HepG2 (cell line): ENCODE measurements at regions not wholly inside any gene's neighbourhood (a gene's known extent, or its start where the extent isn't known, plus 50 kb on each side); places are given as distances from the start of the nearest gene placed in this dataset.

Source experiments
- ATAC-seq: fragments of 200-7000 bp; cut with Tn5 transposase; 3 replicates; pipeline ENCODE4 v1.9.1; 2020; ENCODE audit warnings: mild to moderate bottlenecking, moderate library complexity
- BruUV-seq: library from RNA; stranded (reverse); fragments of 400-500 nt; replicated peaks from 2 replicates; lab custom pipeline; 2021; lab: Mats Ljungman, UMichigan
- CTCF ChIA-PET: fragments of 300-600 bp; formaldehyde crosslinking; extraction: SDS; loops from one replicate; lab custom pipeline; 2021; ENCODE audit warnings: low total read pairs, inconsistent platforms, low intra/inter-chr PET ratio; lab: Yijun Ruan, JAX
- POLR2A ChIA-PET: fragments of 350-600 bp; sonication (Branson Sonifier 250); formaldehyde crosslinking; loops from one replicate; lab custom pipeline; 2020; ENCODE audit warnings: antibody characterized with exemption, inconsistent platforms; lab: Yijun Ruan, JAX
- DNase-seq: peaks from one replicate; pipeline ENCODE4 v3.0.0-alpha.2; 2015; ENCODE audit warnings: low spot score
- FAIRE-seq: peaks from 3 replicates; lab custom pipeline; 2011; peaks lifted over from hg19 to GRCh38; lab: Jason Lieb, UNC
- H2AFZ ChIP-seq: one replicate; pipeline ENCODE4 v1.6.1; 2011; ENCODE audit warnings: low read length, inconsistent platforms
- H3K27ac ChIP-seq: fragments of 300-600 bp; 3 replicates; pipeline ENCODE4 v1.8.0; 2011; ENCODE audit warnings: mixed run types, mild to moderate bottlenecking, mixed read lengths, low read length, inconsistent platforms; ENCODE audit not compliant: insufficient read depth; ENCODE audit errors: extremely low read length
- H3K27me3 ChIP-seq, 2 experiments: fragments of 200-600 bp in 1 of 2; 2 replicates in 1 of 2; 3 replicates in 1 of 2; pipeline versions ENCODE4 v1.6.0 to v1.8.0; 2011; ENCODE audit warnings: low read length in 2 of 2, mild to moderate bottlenecking in 2 of 2, moderate library complexity in 2 of 2, inconsistent platforms in 1 of 2; ENCODE audit not compliant: insufficient read depth in 2 of 2, control insufficient read depth in 1 of 2
- H3K36me3 ChIP-seq, 2 experiments: fragments of 200-600 bp in 1 of 2; replicated peaks in 1 of 2; 2 replicates in 1 of 2; 3 replicates in 1 of 2; pipeline versions ENCODE4 v1.5.1 to v1.8.0; 2011; ENCODE audit warnings: low read length in 2 of 2, inconsistent platforms in 1 of 2; ENCODE audit not compliant: insufficient read depth in 2 of 2, control insufficient read depth in 1 of 2
- H3K4me1 ChIP-seq: 2 replicates; pipeline ENCODE4 v1.5.1; 2012; ENCODE audit warnings: low read length, inconsistent platforms; ENCODE audit not compliant: insufficient read depth
- H3K4me2 ChIP-seq: 2 replicates; pipeline ENCODE4 v1.6.0; 2011; ENCODE audit warnings: low read depth, low read length, inconsistent platforms
- H3K4me3 ChIP-seq, 3 experiments: fragments of 200-600 bp in 1 of 3; sonication (generic), shearing (Covaris generic) in 1 of 3; replicated peaks in 1 of 3; 2 replicates each; pipeline ENCODE4 v1.5.1; 2011 to 2016; ENCODE audit warnings: low read length in 3 of 3, inconsistent platforms in 2 of 3, low read depth in 2 of 3, mild to moderate bottlenecking in 2 of 3, control low read depth in 1 of 3, mixed read lengths in 1 of 3; ENCODE audit not compliant: insufficient read depth in 1 of 3
- H3K79me2 ChIP-seq: one replicate; pipeline ENCODE4 v1.6.1; 2011; ENCODE audit warnings: low read length, inconsistent platforms; ENCODE audit not compliant: insufficient read depth
- H3K9ac ChIP-seq: 2 replicates; pipeline ENCODE4 v1.6.0; 2011; ENCODE audit warnings: mild to moderate bottlenecking, low read depth, low read length, inconsistent platforms; ENCODE audit not compliant: insufficient read depth
- H3K9me3 ChIP-seq: 2 replicates; pipeline ENCODE4 v1.5.1; 2012; ENCODE audit warnings: mild to moderate bottlenecking, low read length
- H4K20me1 ChIP-seq: 2 replicates; pipeline ENCODE4 v1.6.0; 2011; ENCODE audit warnings: inconsistent platforms, mild to moderate bottlenecking, low read length, moderate library complexity; ENCODE audit not compliant: insufficient read depth
- DNMT3B ChIP-seq: conservative IDR thresholded peaks from 2 replicates; pipeline ENCODE4 v1.6.1; 2016; ENCODE audit warnings: missing biosample characterization, control low read depth
- KDM4B ChIP-seq: sonication (generic); formaldehyde crosslinking; IDR thresholded peaks from 2 replicates; pipeline ENCODE4 v1.4.0; 2020; ENCODE audit warnings: missing genetic modification reagents
- KLF15 ChIP-seq: sonication (generic); formaldehyde crosslinking; IDR thresholded peaks from 2 replicates; pipeline ENCODE4 v1.8.1; 2023; ENCODE audit warnings: borderline replicate concordance, mild to moderate bottlenecking, inconsistent platforms, missing genetic modification reagents, mixed read lengths
- NONO ChIP-seq, 2 experiments: fragments of 450-650 bp in 1 of 2; sonication (generic) in 1 of 2; formaldehyde crosslinking in 1 of 2; IDR thresholded peaks in 1 of 2; conservative IDR thresholded peaks in 1 of 2; 2 replicates each; pipeline versions ENCODE4 v1.6.1 to v1.8.0; 2017 to 2022; ENCODE audit warnings: mild to moderate bottlenecking in 1 of 2, missing genetic modification reagents in 1 of 2, moderate library complexity in 1 of 2
- PRDM4 ChIP-seq: sonication (generic); formaldehyde crosslinking; IDR thresholded peaks from 2 replicates; pipeline ENCODE4 v1.9.0; 2021; ENCODE audit warnings: missing genetic modification reagents, borderline replicate concordance
- ZFP62 ChIP-seq: sonication (generic); formaldehyde crosslinking; IDR thresholded peaks from 2 replicates; pipeline ENCODE4 v1.4.0; 2020; ENCODE audit warnings: missing genetic modification reagents
- WGBS: methylation state at CpG from one replicate; pipeline ENCODE4 v1.1.6; 2017; ENCODE audit warnings: low lambda C conversion rate; 5-methylcytosine and 5-hydroxymethylcytosine counted together
- in situ Hi-C: cut with HindIII; loops from 2 replicates; pipeline ENCODE4 v1.10.0; 2017; ENCODE audit warnings: low pct_unique_long_range_greater_than_20kb; ENCODE audit not compliant: extremely low pct_ligation_motif_present
- intact Hi-C: fragments of 100-400 bp; cut with micrococcal nuclease; formaldehyde crosslinking; loops from one replicate; pipeline ENCODE4 v1.10.0; 2022; ENCODE audit not compliant: unreplicated experiment
- TF ChIP-seq, protein P1 (sequence below): sonication (generic); formaldehyde crosslinking; IDR thresholded peaks from 2 replicates; pipeline ENCODE4 v1.9.0; 2021; ENCODE audit warnings: missing genetic modification reagents, mild to moderate bottlenecking, borderline replicate concordance
- TF ChIP-seq, protein P2 (sequence below): sonication (generic); formaldehyde crosslinking; IDR thresholded peaks from 2 replicates; pipeline ENCODE4 v1.5.1; 2020; ENCODE audit warnings: missing genetic modification reagents, mild to moderate bottlenecking, borderline replicate concordance

- Histone ChIP-seq H3K36me3 (no peaks in the 10 kb centered on the region), H4K20me1 (no peaks in the 10 kb centered on the region), H3K27ac (no peak overlapping the region), H3K4me3 (no peak overlapping the region), H3K9me3 (no peaks in the 10 kb centered on the region), H3K4me1 (no peaks in the 10 kb centered on the region), H3K4me2 (no peak overlapping the region), H3K79me2 (no peaks in the 10 kb centered on the region), H3K9ac (no peak overlapping the region), H3K27me3 (no peaks in the 10 kb centered on the region), H2AFZ (no peak overlapping the region)
- ATAC-seq (no peak), DNase-seq (no peak), FAIRE-seq (no peak)
- BruUV-seq, result no TSS peak
- ChIA-PET POLR2A (no interaction called here), CTCF (no interaction called here)
- 13% methylated on average over 1 of the region's 1 CpG for WGBS
- intact Hi-C loops, result no loop called here
- TF ChIP-seq, protein P1, sequence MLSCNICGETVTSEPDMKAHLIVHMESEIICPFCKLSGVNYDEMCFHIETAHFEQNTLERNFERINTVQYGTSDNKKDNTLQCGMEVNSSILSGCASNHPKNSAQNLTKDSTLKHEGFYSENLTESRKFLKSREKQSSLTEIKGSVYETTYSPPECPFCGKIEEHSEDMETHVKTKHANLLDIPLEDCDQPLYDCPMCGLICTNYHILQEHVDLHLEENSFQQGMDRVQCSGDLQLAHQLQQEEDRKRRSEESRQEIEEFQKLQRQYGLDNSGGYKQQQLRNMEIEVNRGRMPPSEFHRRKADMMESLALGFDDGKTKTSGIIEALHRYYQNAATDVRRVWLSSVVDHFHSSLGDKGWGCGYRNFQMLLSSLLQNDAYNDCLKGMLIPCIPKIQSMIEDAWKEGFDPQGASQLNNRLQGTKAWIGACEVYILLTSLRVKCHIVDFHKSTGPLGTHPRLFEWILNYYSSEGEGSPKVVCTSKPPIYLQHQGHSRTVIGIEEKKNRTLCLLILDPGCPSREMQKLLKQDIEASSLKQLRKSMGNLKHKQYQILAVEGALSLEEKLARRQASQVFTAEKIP, result no peak
- TF ChIP-seq KDM4B (no peak), KLF15 (CRISPR knock-in tag) (no peak), NONO (IDR thresholded peaks at IDR 0.05) (no peak), NONO (CRISPR knock-in tag; conservative IDR thresholded peaks at IDR 0.05) (no peak), DNMT3B (CRISPR knock-in tag) (no peak), PRDM4 (no peak), ZFP62 (CRISPR knock-in tag) (no peak)
- TF ChIP-seq, protein P2, sequence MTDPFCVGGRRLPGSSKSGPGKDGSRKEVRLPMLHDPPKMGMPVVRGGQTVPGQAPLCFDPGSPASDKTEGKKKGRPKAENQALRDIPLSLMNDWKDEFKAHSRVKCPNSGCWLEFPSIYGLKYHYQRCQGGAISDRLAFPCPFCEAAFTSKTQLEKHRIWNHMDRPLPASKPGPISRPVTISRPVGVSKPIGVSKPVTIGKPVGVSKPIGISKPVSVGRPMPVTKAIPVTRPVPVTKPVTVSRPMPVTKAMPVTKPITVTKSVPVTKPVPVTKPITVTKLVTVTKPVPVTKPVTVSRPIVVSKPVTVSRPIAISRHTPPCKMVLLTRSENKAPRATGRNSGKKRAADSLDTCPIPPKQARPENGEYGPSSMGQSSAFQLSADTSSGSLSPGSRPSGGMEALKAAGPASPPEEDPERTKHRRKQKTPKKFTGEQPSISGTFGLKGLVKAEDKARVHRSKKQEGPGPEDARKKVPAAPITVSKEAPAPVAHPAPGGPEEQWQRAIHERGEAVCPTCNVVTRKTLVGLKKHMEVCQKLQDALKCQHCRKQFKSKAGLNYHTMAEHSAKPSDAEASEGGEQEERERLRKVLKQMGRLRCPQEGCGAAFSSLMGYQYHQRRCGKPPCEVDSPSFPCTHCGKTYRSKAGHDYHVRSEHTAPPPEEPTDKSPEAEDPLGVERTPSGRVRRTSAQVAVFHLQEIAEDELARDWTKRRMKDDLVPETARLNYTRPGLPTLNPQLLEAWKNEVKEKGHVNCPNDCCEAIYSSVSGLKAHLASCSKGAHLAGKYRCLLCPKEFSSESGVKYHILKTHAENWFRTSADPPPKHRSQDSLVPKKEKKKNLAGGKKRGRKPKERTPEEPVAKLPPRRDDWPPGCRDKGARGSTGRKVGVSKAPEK (CRISPR knock-in tag), result no peak
- in situ Hi-C loops, result no loop called here
These were observed 91.1 kb upstream of the CACNA2D1 start for GRCh38 chr7:82534684-82535083.
